ENCODE measurements at regions not wholly inside any gene's neighbourhood (a gene's known extent, or its start where the extent isn't known, plus 50 kb on each side); places are given as distances from the start of the nearest gene placed in this dataset.

GRCh38 chr12:25852792-25853191 is 105.7 kb upstream of the RASSF8 start:
- no peaks in the 10 kb centered on the region for H3K9me3 Mint-ChIP-seq
- H3K36me3 Mint-ChIP-seq = no peaks in the 10 kb centered on the region
- no peak overlapping the region for H3K4me3 Mint-ChIP-seq
- no peak for TF ChIP-seq ZNF121 (CRISPR knock-in tag; IDR thresholded peaks at IDR 0.05)
- no peak for TF ChIP-seq SOX15 (CRISPR knock-in tag; IDR thresholded peaks at IDR 0.05)
- no peak for TF ChIP-seq ZNF416 (CRISPR knock-in tag; IDR thresholded peaks at IDR 0.05)
- no peak for TF ChIP-seq FOXJ3 (CRISPR knock-in tag; IDR thresholded peaks at IDR 0.05; ENCODE audit: borderline replicate concordance)
- no peak for TF ChIP-seq PREB (CRISPR knock-in tag; IDR thresholded peaks at IDR 0.05; ENCODE audit: borderline replicate concordance)
- TF ChIP-seq TEAD1 (CRISPR knock-in tag; IDR thresholded peaks at IDR 0.05) = no peak
- no peak for TF ChIP-seq AR (CRISPR knock-in tag; IDR thresholded peaks at IDR 0.05)
- no peak for TF ChIP-seq AFF4 (CRISPR knock-in tag; IDR thresholded peaks at IDR 0.05; ENCODE audit: borderline replicate concordance)
- TF ChIP-seq CREB1 (CRISPR knock-in tag; IDR thresholded peaks at IDR 0.05) = no peak
- TF ChIP-seq ETV6 (CRISPR knock-in tag; IDR thresholded peaks at IDR 0.05) = no peak
- TF ChIP-seq ZNF425 (CRISPR knock-in tag; conservative IDR thresholded peaks at IDR 0.05) = no peak
- no peak for TF ChIP-seq ZBTB43 (CRISPR knock-in tag; IDR thresholded peaks at IDR 0.05)
- no peak for TF ChIP-seq JUN (CRISPR knock-in tag; IDR thresholded peaks at IDR 0.05)
- TF ChIP-seq IRF2 (CRISPR knock-in tag; IDR thresholded peaks at IDR 0.05; ENCODE audit: borderline replicate concordance, low read depth) = no peak
- TF ChIP-seq NFYB (CRISPR knock-in tag; conservative IDR thresholded peaks at IDR 0.05; ENCODE audit: low read depth) = no peak
- no peak for TF ChIP-seq MLX (CRISPR knock-in tag; IDR thresholded peaks at IDR 0.05)
- no peak for TF ChIP-seq E2F1 (CRISPR knock-in tag; IDR thresholded peaks at IDR 0.05)
- TF ChIP-seq E2F4 (CRISPR knock-in tag; IDR thresholded peaks at IDR 0.05; ENCODE audit: borderline replicate concordance, low read depth) = no peak
- ATAC-seq (no peak), DNase-seq (ENCODE audit: low spot score) (no peak)
- H3K27ac Mint-ChIP-seq = no peak overlapping the region
- no peaks in the 10 kb centered on the region for H3K27me3 Mint-ChIP-seq (ENCODE audit: low read depth)
- POLR2A ChIA-PET = no interaction called here
- CTCF ChIA-PET = no interaction called here
- H3K4me1 Mint-ChIP-seq = no peaks in the 10 kb centered on the region
